ENCODE measurements at regions not wholly inside any gene's neighbourhood (a gene's known extent, or its start where the extent isn't known, plus 50 kb on each side); places are given as distances from the start of the nearest gene placed in this dataset.

DNA sequence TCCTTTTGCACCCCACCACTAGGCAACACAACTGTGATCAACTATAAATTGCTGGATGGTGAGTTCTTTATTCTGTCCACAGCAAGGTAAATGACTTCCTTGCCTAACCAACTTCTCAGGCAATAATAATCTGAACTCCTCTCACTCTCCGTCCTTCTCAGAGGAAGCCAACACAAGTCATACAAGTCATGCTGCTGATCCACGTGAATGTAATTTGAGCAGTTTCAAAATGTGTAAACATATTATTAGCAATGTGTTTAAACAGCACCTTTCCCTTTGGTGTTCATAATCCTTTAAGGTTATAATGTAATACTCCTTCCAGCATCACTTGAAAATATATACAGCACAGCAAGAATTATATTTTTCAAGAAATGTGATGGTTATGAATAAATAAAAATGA is 127.9 kb downstream of the QRSL1 start:
- no TSS peak for BruUV-seq (replicated peaks)
- intact Hi-C loops (cut with micrococcal nuclease; ENCODE audit: unreplicated experiment) = no loop called here
- H3K36me3 ChIP-seq (ENCODE audit: control insufficient read depth, insufficient read depth, low read length) = no peaks in the 10 kb centered on the region
- H3K27me3 ChIP-seq (replicated peaks; ENCODE audit: control insufficient read depth, insufficient read depth, low read length) = no peaks in the 10 kb centered on the region
- H3K27ac Mint-ChIP-seq (ENCODE audit: unreplicated experiment) = no peak overlapping the region
- TF ChIP-seq, protein P1, sequence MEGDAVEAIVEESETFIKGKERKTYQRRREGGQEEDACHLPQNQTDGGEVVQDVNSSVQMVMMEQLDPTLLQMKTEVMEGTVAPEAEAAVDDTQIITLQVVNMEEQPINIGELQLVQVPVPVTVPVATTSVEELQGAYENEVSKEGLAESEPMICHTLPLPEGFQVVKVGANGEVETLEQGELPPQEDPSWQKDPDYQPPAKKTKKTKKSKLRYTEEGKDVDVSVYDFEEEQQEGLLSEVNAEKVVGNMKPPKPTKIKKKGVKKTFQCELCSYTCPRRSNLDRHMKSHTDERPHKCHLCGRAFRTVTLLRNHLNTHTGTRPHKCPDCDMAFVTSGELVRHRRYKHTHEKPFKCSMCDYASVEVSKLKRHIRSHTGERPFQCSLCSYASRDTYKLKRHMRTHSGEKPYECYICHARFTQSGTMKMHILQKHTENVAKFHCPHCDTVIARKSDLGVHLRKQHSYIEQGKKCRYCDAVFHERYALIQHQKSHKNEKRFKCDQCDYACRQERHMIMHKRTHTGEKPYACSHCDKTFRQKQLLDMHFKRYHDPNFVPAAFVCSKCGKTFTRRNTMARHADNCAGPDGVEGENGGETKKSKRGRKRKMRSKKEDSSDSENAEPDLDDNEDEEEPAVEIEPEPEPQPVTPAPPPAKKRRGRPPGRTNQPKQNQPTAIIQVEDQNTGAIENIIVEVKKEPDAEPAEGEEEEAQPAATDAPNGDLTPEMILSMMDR (IDR thresholded peaks at IDR 0.05; ENCODE audit: insufficient read depth in 1 of 2, low read depth in 1 of 2, low read length in 1 of 2, severe bottlenecking in 1 of 2, unreplicated experiment in 1 of 2) = no peak
- peaks cover 11% of the 10 kb centered on the region for H3K4me1 ChIP-seq
- no peak for DNase-seq
- no peaks in the 10 kb centered on the region for H3K36me3 Mint-ChIP-seq (ENCODE audit: insufficient read depth, unreplicated experiment)
- no peaks in the 10 kb centered on the region for H3K9me3 ChIP-seq
- peaks cover 23% of the 10 kb centered on the region for H3K4me1 Mint-ChIP-seq (ENCODE audit: low read depth, unreplicated experiment)
- no peaks in the 10 kb centered on the region for H3K27me3 Mint-ChIP-seq (ENCODE audit: insufficient read depth, unreplicated experiment)
- no peak overlapping the region for H3K4me3 ChIP-seq (ENCODE audit: low read depth, low read length)
- ChIA-PET POLR2A (no interaction called here), CTCF (no interaction called here)
- no peak overlapping the region for H3K4me3 Mint-ChIP-seq (ENCODE audit: unreplicated experiment)
- H3K9me3 Mint-ChIP-seq (ENCODE audit: unreplicated experiment) = peaks cover 26% of the 10 kb centered on the region

DNA sequence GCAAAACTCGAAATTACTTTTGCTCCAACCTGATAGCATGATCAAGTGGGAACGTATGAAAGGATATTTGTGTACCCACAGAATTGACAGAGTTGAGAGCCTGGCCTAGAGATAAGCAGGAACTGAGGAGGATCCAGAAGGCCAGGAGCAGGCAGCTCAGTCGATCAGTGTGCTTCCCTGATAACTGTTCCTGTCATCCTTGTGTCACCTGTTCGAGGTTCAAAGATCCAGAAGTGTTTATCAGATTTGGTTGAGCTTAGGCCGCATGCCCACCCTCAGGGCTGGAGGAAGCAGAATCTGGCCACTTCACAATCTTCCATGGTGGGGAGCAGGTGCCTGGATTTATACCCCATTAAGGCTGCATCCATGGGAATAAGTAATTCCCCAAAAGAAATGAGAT is 124.8 kb downstream of the QRSL1 start:
- BruUV-seq (replicated peaks) = no TSS peak
- no peaks in the 10 kb centered on the region for H3K36me3 ChIP-seq (ENCODE audit: control insufficient read depth, insufficient read depth, low read length)
- DNase-seq = no peak
- Mint-ChIP-seq H3K36me3 (ENCODE audit: insufficient read depth, unreplicated experiment) (no peaks in the 10 kb centered on the region), H3K27me3 (ENCODE audit: insufficient read depth, unreplicated experiment) (no peaks in the 10 kb centered on the region), H3K9me3 (ENCODE audit: unreplicated experiment) (peaks cover 10% of the 10 kb centered on the region), H3K4me1 (ENCODE audit: low read depth, unreplicated experiment) (peaks cover 24% of the 10 kb centered on the region), H3K27ac (ENCODE audit: unreplicated experiment) (no peak overlapping the region), H3K4me3 (ENCODE audit: unreplicated experiment) (no peak overlapping the region)
- peaks cover 20% of the 10 kb centered on the region for H3K4me1 ChIP-seq
- ChIA-PET CTCF (no interaction called here), POLR2A (no interaction called here)
- intact Hi-C loops (cut with micrococcal nuclease; ENCODE audit: unreplicated experiment) = no loop called here
- no peak overlapping the region for H3K4me3 ChIP-seq (ENCODE audit: low read depth, low read length)
- H3K9me3 ChIP-seq = no peaks in the 10 kb centered on the region
- TF ChIP-seq, protein P1 (IDR thresholded peaks at IDR 0.05; ENCODE audit: insufficient read depth in 1 of 2, low read depth in 1 of 2, low read length in 1 of 2, severe bottlenecking in 1 of 2, unreplicated experiment in 1 of 2) = no peak
- H3K27me3 ChIP-seq (replicated peaks; ENCODE audit: control insufficient read depth, insufficient read depth, low read length) = no peaks in the 10 kb centered on the region

DNA sequence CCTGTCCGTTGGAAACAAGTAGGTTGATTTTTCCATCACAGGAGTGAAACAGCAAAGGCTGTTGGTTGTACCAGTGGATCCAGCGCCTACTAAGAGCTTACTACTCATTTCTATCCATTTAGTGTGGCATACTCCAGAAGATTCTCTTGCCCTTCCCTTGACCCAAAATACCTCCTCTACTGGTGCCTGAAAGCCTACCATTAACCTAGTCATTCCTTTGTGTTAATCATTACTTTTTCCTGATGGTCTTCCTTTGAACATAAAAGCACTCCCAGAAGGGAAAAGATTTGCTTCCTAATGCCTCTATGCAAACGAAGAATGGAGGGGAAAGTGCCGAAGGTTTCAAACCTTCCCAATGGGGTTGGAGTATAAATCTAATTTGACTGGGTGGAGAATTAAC is 123.3 kb downstream of the QRSL1 start:
- Mint-ChIP-seq H3K27me3 (ENCODE audit: insufficient read depth, unreplicated experiment) (no peaks in the 10 kb centered on the region), H3K27ac (ENCODE audit: unreplicated experiment) (peak overlapping the region; percentile 22), H3K4me3 (ENCODE audit: unreplicated experiment) (peak overlapping the region; percentile 9), H3K4me1 (ENCODE audit: low read depth, unreplicated experiment) (peaks cover 27% of the 10 kb centered on the region), H3K36me3 (ENCODE audit: insufficient read depth, unreplicated experiment) (no peaks in the 10 kb centered on the region), H3K9me3 (ENCODE audit: unreplicated experiment) (peaks cover 10% of the 10 kb centered on the region)
- no peaks in the 10 kb centered on the region for H3K9me3 ChIP-seq
- BruUV-seq (replicated peaks) = no TSS peak
- no peaks in the 10 kb centered on the region for H3K36me3 ChIP-seq (ENCODE audit: control insufficient read depth, insufficient read depth, low read length)
- intact Hi-C loops (cut with micrococcal nuclease; ENCODE audit: unreplicated experiment) = no loop called here
- POLR2A ChIA-PET = no interaction called here
- H3K4me3 ChIP-seq (ENCODE audit: low read depth, low read length) = no peak overlapping the region
- no peak for DNase-seq
- H3K4me1 ChIP-seq = peaks cover 26% of the 10 kb centered on the region
- CTCF ChIA-PET = no interaction called here
- TF ChIP-seq, protein P1 (IDR thresholded peaks at IDR 0.05; ENCODE audit: insufficient read depth in 1 of 2, low read depth in 1 of 2, low read length in 1 of 2, severe bottlenecking in 1 of 2, unreplicated experiment in 1 of 2) = no peak
- H3K27me3 ChIP-seq (replicated peaks; ENCODE audit: control insufficient read depth, insufficient read depth, low read length) = no peaks in the 10 kb centered on the region

Data from Caco-2 (cell line).